Esophagus squamous epithelium (tissue), 5 donors: ENCODE measurements at regions not wholly inside any gene's neighbourhood (a gene's known extent, or its start where the extent isn't known, plus 50 kb on each side); places are given as distances from the start of the nearest gene placed in this dataset.

Source experiments
- DNase-seq: peaks from one replicate; lab custom pipeline; 2025; lab: John Stamatoyannopoulos, UW
- H3K27ac ChIP-seq, 4 donors: fragments of 200-600 bp; sonication (generic); one replicate each; pipeline ENCODE4 v1.5.1; 2016 to 2019; ENCODE audit warnings: mild to moderate bottlenecking in 1 of 4
- H3K27me3 ChIP-seq, 4 donors: fragments of 200-600 bp; sonication (generic); 1 replicate in 3 of 4; 2 replicates in 1 of 4; pipeline versions ENCODE4 v1.5.1 to v1.6.0; 2017 to 2021; ENCODE audit warnings: antibody characterized with exemption in 1 of 4
- H3K36me3 ChIP-seq, 3 donors: fragments of 200-600 bp; sonication (generic); one replicate each; pipeline ENCODE4 v1.5.1; 2016 to 2019
- H3K4me1 ChIP-seq, 3 donors: fragments of 200-600 bp; sonication (generic); one replicate each; pipeline ENCODE4 v1.5.1; 2017 to 2019
- H3K4me3 ChIP-seq, 4 donors: fragments of 200-600 bp; sonication (generic); 1 replicate in 3 of 4; 2 replicates in 1 of 4; pipeline ENCODE4 v1.5.1; 2016 to 2019; ENCODE audit warnings: mild to moderate bottlenecking in 2 of 4, moderate library complexity in 1 of 4
- H3K9me3 ChIP-seq, 3 donors: fragments of 200-600 bp; sonication (generic); one replicate each; pipeline ENCODE4 v1.5.1; 2016 to 2019
- POLR2A ChIP-seq, 4 donors: fragments of 450-650 bp; IDR thresholded peaks; one replicate each; pipeline ENCODE4 v1.6.1; 2017; ENCODE audit warnings: antibody characterized with exemption in 4 of 4, mild to moderate bottlenecking in 4 of 4, moderate library complexity in 3 of 4
- WGBS, 2 donors: methylation state at CpG; one replicate each; pipeline ENCODE4 v1.1.5; 2018; 5-methylcytosine and 5-hydroxymethylcytosine counted together
- intact Hi-C: fragments of 100-400 bp; cut with DNase I; formaldehyde crosslinking; loops from one replicate; pipeline ENCODE4 v1.15.0; 2022
- TF ChIP-seq, protein P1 (sequence below), 6 experiments: fragments of 450-650 bp in 4 of 6; fragments of 200-600 bp in 2 of 6; sonication (generic) in 2 of 6; IDR thresholded peaks; one replicate each; pipeline ENCODE4 v1.5.1; 2016 to 2019; ENCODE audit warnings: antibody characterized with exemption in 6 of 6, mild to moderate bottlenecking in 4 of 6, moderate library complexity in 4 of 6
- donor health status: DM: yes; HTN: yes; CAD: no.

DNA sequence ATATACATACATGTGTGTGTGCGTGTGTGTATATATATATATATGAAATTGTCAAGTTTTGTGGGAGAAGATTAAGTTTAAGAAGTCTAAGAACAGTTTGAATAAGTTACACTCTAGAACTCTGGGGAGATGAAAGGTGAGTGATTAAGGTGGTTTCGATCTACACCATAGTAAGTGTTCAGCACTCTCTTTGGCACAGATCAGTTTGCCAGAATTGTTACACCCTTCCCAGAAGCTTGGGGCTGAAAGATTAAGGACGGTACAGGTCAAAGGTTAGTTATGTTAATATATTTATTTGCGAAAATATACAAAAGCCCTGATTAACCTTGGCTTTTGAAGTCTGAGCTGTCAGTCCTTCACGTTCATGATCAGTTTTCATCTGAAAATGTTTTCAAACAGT lies 309.1 kb downstream of the KLF5 start:
- Histone ChIP-seq H3K9me3 (no peaks in the 10 kb centered on the region), H3K27ac (peak overlapping the region; percentile 73 to 88 (median 86)), H3K4me3 (no peak overlapping the region), H3K36me3 (no peaks in the 10 kb centered on the region), H3K4me1 (peaks cover 8 to 80% (median 20%) of the 10 kb centered on the region in 3 donors), H3K27me3 (no peaks in the 10 kb centered on the region)
- no peak for DNase-seq
- 38 to 47% methylated on average over 5 of the region's 5 CpGs for WGBS, 2 donors
- TF ChIP-seq, protein P1, sequence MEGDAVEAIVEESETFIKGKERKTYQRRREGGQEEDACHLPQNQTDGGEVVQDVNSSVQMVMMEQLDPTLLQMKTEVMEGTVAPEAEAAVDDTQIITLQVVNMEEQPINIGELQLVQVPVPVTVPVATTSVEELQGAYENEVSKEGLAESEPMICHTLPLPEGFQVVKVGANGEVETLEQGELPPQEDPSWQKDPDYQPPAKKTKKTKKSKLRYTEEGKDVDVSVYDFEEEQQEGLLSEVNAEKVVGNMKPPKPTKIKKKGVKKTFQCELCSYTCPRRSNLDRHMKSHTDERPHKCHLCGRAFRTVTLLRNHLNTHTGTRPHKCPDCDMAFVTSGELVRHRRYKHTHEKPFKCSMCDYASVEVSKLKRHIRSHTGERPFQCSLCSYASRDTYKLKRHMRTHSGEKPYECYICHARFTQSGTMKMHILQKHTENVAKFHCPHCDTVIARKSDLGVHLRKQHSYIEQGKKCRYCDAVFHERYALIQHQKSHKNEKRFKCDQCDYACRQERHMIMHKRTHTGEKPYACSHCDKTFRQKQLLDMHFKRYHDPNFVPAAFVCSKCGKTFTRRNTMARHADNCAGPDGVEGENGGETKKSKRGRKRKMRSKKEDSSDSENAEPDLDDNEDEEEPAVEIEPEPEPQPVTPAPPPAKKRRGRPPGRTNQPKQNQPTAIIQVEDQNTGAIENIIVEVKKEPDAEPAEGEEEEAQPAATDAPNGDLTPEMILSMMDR (IDR thresholded peaks at IDR 0.05), result no peak
- TF ChIP-seq POLR2A (IDR thresholded peaks at IDR 0.05), result no peak
- intact Hi-C loops, result no loop called here

DNA sequence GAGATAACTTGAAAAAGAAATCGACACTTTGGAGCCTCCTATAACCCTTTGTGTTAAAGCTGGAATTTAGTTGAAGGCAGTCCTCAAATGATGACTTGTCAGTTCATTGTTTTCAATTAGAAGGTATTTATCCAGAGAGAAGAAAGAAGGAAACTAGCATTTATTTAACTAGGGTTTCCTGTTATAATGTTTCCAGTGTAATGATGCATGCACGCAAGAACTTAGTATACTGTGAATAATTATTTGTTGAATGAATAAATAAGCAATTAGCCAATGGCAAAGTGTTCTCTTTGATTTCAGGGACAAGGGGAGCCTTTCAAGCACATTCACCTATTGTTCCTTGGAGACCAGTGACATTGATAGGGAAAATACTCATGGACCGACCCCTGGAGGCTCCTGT lies 307.4 kb downstream of the KLF5 start:
- no peaks in the 10 kb centered on the region for H3K9me3 ChIP-seq

DNA sequence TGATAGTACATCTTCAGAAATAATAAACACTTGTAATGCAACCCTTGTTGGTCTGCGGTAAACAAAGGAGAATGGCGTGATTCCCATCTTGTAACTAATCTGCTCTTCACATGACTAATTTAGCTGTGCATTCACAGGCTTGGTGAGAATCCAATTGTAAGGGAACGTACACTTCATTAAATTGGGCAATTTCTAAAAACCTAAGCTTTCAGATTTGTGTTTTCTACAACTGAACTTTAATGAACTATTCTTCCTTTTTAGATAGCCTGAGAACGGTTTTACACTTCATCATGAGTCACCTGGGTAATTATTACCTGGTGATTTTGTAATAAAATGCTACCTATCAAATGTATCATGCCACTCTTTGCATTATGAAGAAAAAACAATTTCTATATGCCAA lies 306.9 kb downstream of the KLF5 start:
- intact Hi-C loops, result no loop called here
- H3K4me1 ChIP-seq, result peaks cover 8 to 72% (median 20%) of the 10 kb centered on the region in 3 donors
- H3K9me3 ChIP-seq, result no peaks in the 10 kb centered on the region
- no peak for DNase-seq
- H3K36me3 ChIP-seq, result no peaks in the 10 kb centered on the region
- no peaks in the 10 kb centered on the region for H3K27me3 ChIP-seq
- 33 to 43% methylated on average over 4 of the region's 4 CpGs for WGBS, 2 donors
- H3K4me3 ChIP-seq, result no peak overlapping the region
- H3K27ac ChIP-seq, result peak overlapping the region; percentile 73 to 88 (median 86)
- TF ChIP-seq, protein P1 (IDR thresholded peaks at IDR 0.05), result no peak
- no peak for TF ChIP-seq POLR2A (IDR thresholded peaks at IDR 0.05)

More for the DNA sequence above, 307.4 kb downstream of the KLF5 start:
- Histone ChIP-seq H3K36me3 (no peaks in the 10 kb centered on the region), H3K27me3 (no peaks in the 10 kb centered on the region), H3K4me3 (no peak overlapping the region), H3K4me1 (peaks cover 8 to 75% (median 20%) of the 10 kb centered on the region in 3 donors), H3K27ac (peak overlapping the region; percentile 73 to 88 (median 86))
- intact Hi-C loops, result no loop called here
- TF ChIP-seq POLR2A (IDR thresholded peaks at IDR 0.05), result no peak
- TF ChIP-seq, protein P1 (IDR thresholded peaks at IDR 0.05), result no peak
- no peak for DNase-seq
- 37 to 55% methylated on average over 3 of the region's 3 CpGs for WGBS, 2 donors

DNA sequence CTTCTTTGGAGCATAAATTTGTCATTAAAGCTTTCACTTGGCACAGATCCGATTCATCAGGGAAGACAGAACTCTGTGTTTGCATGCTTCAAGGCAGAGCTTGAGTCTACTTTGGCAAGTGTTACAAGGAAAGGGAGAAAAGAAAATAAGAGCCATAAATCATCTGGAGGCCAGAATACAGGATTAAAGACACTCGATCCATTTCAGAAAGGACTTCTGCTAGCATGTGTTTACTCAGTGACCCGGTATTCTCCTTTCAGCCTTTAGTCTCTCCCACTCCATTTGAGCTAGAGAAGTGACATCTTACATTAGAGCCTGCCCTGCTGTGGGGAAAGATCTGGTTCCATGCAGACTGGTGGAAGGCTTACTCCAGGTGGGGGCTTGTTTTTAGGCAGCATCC lies 306.4 kb downstream of the KLF5 start:
- no peaks in the 10 kb centered on the region for H3K9me3 ChIP-seq
- WGBS, 2 donors, result 8 to 19% methylated on average over 3 of the region's 3 CpGs
- intact Hi-C loops, result no loop called here
- no peak for DNase-seq
- TF ChIP-seq, protein P1 (IDR thresholded peaks at IDR 0.05), result no peak
- TF ChIP-seq POLR2A (IDR thresholded peaks at IDR 0.05), result no peak
- no peaks in the 10 kb centered on the region for H3K36me3 ChIP-seq
- H3K27ac ChIP-seq, result peak overlapping the region; percentile 73 to 88 (median 86)
- H3K4me1 ChIP-seq, result peaks cover 8 to 67% (median 18%) of the 10 kb centered on the region in 3 donors
- no peak overlapping the region for H3K4me3 ChIP-seq
- no peaks in the 10 kb centered on the region for H3K27me3 ChIP-seq

GRCh38 chr13:73364736-73365135 lies 305.9 kb downstream of the KLF5 start:
- no peak for DNase-seq
- peak overlapping the region; percentile 73 to 88 (median 86) for H3K27ac ChIP-seq
- peaks cover 8 to 66% (median 14%) of the 10 kb centered on the region in 3 donors for H3K4me1 ChIP-seq
- no peak overlapping the region for H3K4me3 ChIP-seq
- no peaks in the 10 kb centered on the region for H3K36me3 ChIP-seq
- intact Hi-C loops, result no loop called here
- no peaks in the 10 kb centered on the region for H3K27me3 ChIP-seq
- TF ChIP-seq, protein P1 (IDR thresholded peaks at IDR 0.05), result no peak
- TF ChIP-seq POLR2A (IDR thresholded peaks at IDR 0.05), result no peak
- no peaks in the 10 kb centered on the region for H3K9me3 ChIP-seq
- 24 to 27% methylated on average over 3 of the region's 3 CpGs for WGBS, 2 donors
